Parathyroid adenoma (tissue), 2 donors: ENCODE measurements at regions not wholly inside any gene's neighbourhood (a gene's known extent, or its start where the extent isn't known, plus 50 kb on each side); places are given as distances from the start of the nearest gene placed in this dataset.

Experiments
- H2AFZ ChIP-seq: fragments of 300-600 bp; sonication (generic); one replicate; pipeline ENCODE4 v1.7.0; 2017; ENCODE audit warnings: antibody characterized with exemption, mild to moderate bottlenecking
- H3K27ac ChIP-seq: fragments of 300-600 bp; sonication (generic); one replicate; pipeline ENCODE4 v1.7.0; 2017
- H3K27me3 ChIP-seq: fragments of 300-600 bp; sonication (generic); one replicate; pipeline ENCODE4 v1.7.0; 2017; ENCODE audit warnings: low read length; ENCODE audit not compliant: control insufficient read depth, insufficient read depth
- H3K36me3 ChIP-seq: fragments of 300-600 bp; sonication (generic); one replicate; pipeline ENCODE4 v1.7.0; 2017; ENCODE audit warnings: low read length; ENCODE audit not compliant: control insufficient read depth, insufficient read depth
- H3K4me1 ChIP-seq: fragments of 300-600 bp; sonication (generic); one replicate; pipeline ENCODE4 v1.7.0; 2017; ENCODE audit warnings: control low read depth
- H3K4me2 ChIP-seq: fragments of 300-600 bp; sonication (generic); one replicate; pipeline ENCODE4 v1.7.0; 2017; ENCODE audit warnings: low read length
- H3K4me3 ChIP-seq: fragments of 300-600 bp; sonication (generic); one replicate; pipeline ENCODE4 v1.7.0; 2017; ENCODE audit warnings: low read depth, low read length
- H3K79me2 ChIP-seq: fragments of 300-600 bp; sonication (generic); one replicate; pipeline ENCODE4 v1.7.0; 2017; ENCODE audit warnings: control low read depth
- H3K9ac ChIP-seq: fragments of 300-600 bp; sonication (generic); one replicate; pipeline ENCODE4 v1.7.0; 2017; ENCODE audit warnings: mild to moderate bottlenecking
- H3K9me3 ChIP-seq: fragments of 300-600 bp; sonication (generic); one replicate; pipeline ENCODE4 v1.7.0; 2017; ENCODE audit warnings: low read length; ENCODE audit not compliant: control insufficient read depth
- CTCF ChIP-seq: fragments of 300-600 bp; sonication (generic); IDR thresholded peaks from one replicate; pipeline ENCODE4 v1.7.0; 2017; ENCODE audit warnings: antibody characterized with exemption, mild to moderate bottlenecking
- donor health status: primary hyperparathyroidism.

- H2AFZ ChIP-seq: no peak overlapping the region
- no peak overlapping the region for H3K9ac ChIP-seq
- no peak overlapping the region for H3K27ac ChIP-seq
- H3K36me3 ChIP-seq: no peaks in the 10 kb centered on the region
- H3K4me1 ChIP-seq: no peaks in the 10 kb centered on the region
- no peaks in the 10 kb centered on the region for H3K27me3 ChIP-seq
- H3K79me2 ChIP-seq: no peaks in the 10 kb centered on the region
- no peak overlapping the region for H3K4me2 ChIP-seq
- no peaks in the 10 kb centered on the region for H3K9me3 ChIP-seq
- no peak for TF ChIP-seq CTCF
- H3K4me3 ChIP-seq: no peak overlapping the region
Observed at GRCh38 chr3:98978068-98978811, 76.7 kb upstream of the DCBLD2 start.

- H3K27ac ChIP-seq: no peak overlapping the region
- H3K79me2 ChIP-seq: no peaks in the 10 kb centered on the region
- H3K4me1 ChIP-seq: no peaks in the 10 kb centered on the region
- TF ChIP-seq CTCF: no peak
- H3K9me3 ChIP-seq: no peaks in the 10 kb centered on the region
- H3K36me3 ChIP-seq: no peaks in the 10 kb centered on the region
- H3K27me3 ChIP-seq: no peaks in the 10 kb centered on the region
- H2AFZ ChIP-seq: no peak overlapping the region
- no peak overlapping the region for H3K9ac ChIP-seq
- H3K4me3 ChIP-seq: no peak overlapping the region
- H3K4me2 ChIP-seq: no peak overlapping the region
Observed at GRCh38 chr3:98977520-98977919, 76.0 kb upstream of the DCBLD2 start.

- Histone ChIP-seq H3K4me1 (no peaks in the 10 kb centered on the region), H3K9me3 (no peaks in the 10 kb centered on the region), H3K27ac (no peak overlapping the region), H3K27me3 (no peaks in the 10 kb centered on the region), H2AFZ (no peak overlapping the region), H3K79me2 (no peaks in the 10 kb centered on the region), H3K9ac (no peak overlapping the region), H3K4me3 (no peak overlapping the region), H3K36me3 (no peaks in the 10 kb centered on the region), H3K4me2 (no peak overlapping the region)
- TF ChIP-seq CTCF: no peak
Observed at GRCh38 chr3:98974442-98974841, 72.9 kb upstream of the DCBLD2 start.

GRCh38 chr3:98972720-98973119 lies 71.2 kb upstream of the DCBLD2 start:
- H3K4me3 ChIP-seq: no peak overlapping the region
- H3K9ac ChIP-seq: no peak overlapping the region
- no peaks in the 10 kb centered on the region for H3K9me3 ChIP-seq
- H3K36me3 ChIP-seq: no peaks in the 10 kb centered on the region
- H3K4me2 ChIP-seq: no peak overlapping the region
- no peak overlapping the region for H3K27ac ChIP-seq
- no peak for TF ChIP-seq CTCF
- H3K27me3 ChIP-seq: no peaks in the 10 kb centered on the region
- no peaks in the 10 kb centered on the region for H3K79me2 ChIP-seq
- no peak overlapping the region for H2AFZ ChIP-seq
- H3K4me1 ChIP-seq: no peaks in the 10 kb centered on the region

- H3K4me3 ChIP-seq: no peak overlapping the region
- no peaks in the 10 kb centered on the region for H3K79me2 ChIP-seq
- H3K4me1 ChIP-seq: no peaks in the 10 kb centered on the region
- no peak for TF ChIP-seq CTCF
- H3K9me3 ChIP-seq: no peaks in the 10 kb centered on the region
- H3K9ac ChIP-seq: no peak overlapping the region
- no peaks in the 10 kb centered on the region for H3K36me3 ChIP-seq
- H3K27ac ChIP-seq: no peak overlapping the region
- H3K4me2 ChIP-seq: no peak overlapping the region
- no peaks in the 10 kb centered on the region for H3K27me3 ChIP-seq
- no peak overlapping the region for H2AFZ ChIP-seq
Observed at GRCh38 chr3:98972155-98972554, 70.7 kb upstream of the DCBLD2 start.
